SK-N-SH (cell line): ENCODE measurements at regions not wholly inside any gene's neighbourhood (a gene's known extent, or its start where the extent isn't known, plus 50 kb on each side); places are given as distances from the start of the nearest gene placed in this dataset.

ENCODE experiments used
- CTCF ChIA-PET: fragments of 300-600, 350-600 bp; formaldehyde crosslinking; extraction: SDS; loops from one replicate; lab custom pipeline; 2021; lab: Yijun Ruan, JAX
- POLR2A ChIA-PET: fragments of 350-600 bp; sonication (Branson Sonifier 250); formaldehyde crosslinking; extraction: SDS; loops from one replicate; lab custom pipeline; 2020; ENCODE audit warnings: antibody characterized with exemption, inconsistent platforms; lab: Yijun Ruan, JAX
- DNase-seq: peaks from one replicate; pipeline ENCODE4 v3.0.0; 2012
- H2AFZ ChIP-seq: fragments of 200-600 bp; sonication (generic); 2 replicates; pipeline ENCODE4 v1.8.1; 2016; ENCODE audit warnings: antibody characterized with exemption, mild to moderate bottlenecking, low read depth
- H3F3A ChIP-seq: fragments of 200-600 bp; sonication (generic); replicated peaks from 2 replicates; pipeline ENCODE3; 2016; ENCODE audit warnings: antibody characterized with exemption, mild to moderate bottlenecking; ENCODE audit not compliant: insufficient read depth
- H3K27ac ChIP-seq, 2 experiments: fragments of 200-500 bp in 1 of 2; fragments of 200-600 bp in 1 of 2; sonication (Bioruptor generic) in 1 of 2; sonication (generic), shearing (Covaris generic) in 1 of 2; 2 replicates each; pipeline versions ENCODE4 v1.5.1 to v1.6.1; 2014 to 2016; ENCODE audit warnings: low read depth in 2 of 2, inconsistent platforms in 1 of 2, low read length in 1 of 2, mild to moderate bottlenecking in 1 of 2, mixed read lengths in 1 of 2
- H3K27me3 ChIP-seq: fragments of 200-600 bp; sonication (generic), shearing (Covaris generic); 2 replicates; pipeline ENCODE4 v1.6.1; 2016; ENCODE audit warnings: mixed run types; ENCODE audit not compliant: insufficient read depth
- H3K36me3 ChIP-seq, 2 experiments: fragments of 200-500 bp in 1 of 2; fragments of 200-600 bp in 1 of 2; sonication (Bioruptor generic) in 1 of 2; sonication (generic) in 1 of 2; replicated peaks in 1 of 2; 2 replicates each; pipeline versions ENCODE3 to v1.5.1; 2014 to 2016; ENCODE audit warnings: low read length in 1 of 2, mild to moderate bottlenecking in 1 of 2; ENCODE audit not compliant: insufficient read depth in 2 of 2, control insufficient read depth in 1 of 2
- H3K4me1 ChIP-seq, 2 experiments: fragments of 200-500 bp in 1 of 2; fragments of 200-600 bp in 1 of 2; sonication (Bioruptor generic) in 1 of 2; sonication (generic), shearing (Covaris generic) in 1 of 2; 2 replicates each; pipeline versions ENCODE4 v1.5.1 to v1.6.1; 2014 to 2016; ENCODE audit warnings: low read depth in 1 of 2, low read length in 1 of 2, mixed run types in 1 of 2; ENCODE audit not compliant: insufficient read depth in 2 of 2, control insufficient read depth in 1 of 2
- H3K4me2 ChIP-seq: fragments of 200-600 bp; sonication (generic), shearing (Covaris generic); 2 replicates; pipeline ENCODE4 v1.6.1; 2017; ENCODE audit warnings: mixed run types
- H3K4me3 ChIP-seq, 2 experiments: fragments of 200-500 bp in 1 of 2; fragments of 200-600 bp in 1 of 2; sonication (Bioruptor generic) in 1 of 2; sonication (generic), shearing (Covaris generic) in 1 of 2; 2 replicates each; pipeline versions ENCODE4 v1.5.1 to v1.8.1; 2014 to 2016; ENCODE audit warnings: low read depth in 2 of 2, inconsistent platforms in 1 of 2, low read length in 1 of 2, mild to moderate bottlenecking in 1 of 2, mixed read lengths in 1 of 2, moderate library complexity in 1 of 2
- H3K79me2 ChIP-seq: fragments of 200-600 bp; sonication (generic); 2 replicates; pipeline ENCODE4 v1.8.1; 2017; ENCODE audit warnings: mild to moderate bottlenecking; ENCODE audit not compliant: insufficient read depth
- H3K9ac ChIP-seq: fragments of 200-600 bp; sonication (generic); 2 replicates; pipeline ENCODE4 v1.6.1; 2017; ENCODE audit warnings: mixed run types
- H3K9me2 ChIP-seq: fragments of 200-600 bp; sonication (generic); 2 replicates; pipeline ENCODE4 v1.6.1; 2017; ENCODE audit warnings: mixed run types
- H3K9me3 ChIP-seq: fragments of 200-600 bp; sonication (generic); 2 replicates; pipeline ENCODE4 v1.6.1; 2017; ENCODE audit warnings: mixed run types, mild to moderate bottlenecking, moderate library complexity
- H4K20me1 ChIP-seq: fragments of 200-600 bp; sonication (generic); 2 replicates; pipeline ENCODE4 v1.6.1; 2017; ENCODE audit warnings: mild to moderate bottlenecking, mixed run types; ENCODE audit not compliant: insufficient read depth
- CHD2 ChIP-seq: fragments of 150-350 bp; IDR thresholded peaks from 2 replicates; pipeline ENCODE4 v1.6.1; 2018; ENCODE audit warnings: low read length; ENCODE audit not compliant: partially characterized antibody
- EZH2phosphoT487 ChIP-seq: fragments of 200-600 bp; sonication (generic); IDR thresholded peaks from 2 replicates; pipeline ENCODE4 v1.6.1; 2017; ENCODE audit warnings: low read depth, mixed run types, mild to moderate bottlenecking, antibody characterized with exemption, moderate library complexity, borderline replicate concordance
- FOXM1 ChIP-seq: IDR thresholded peaks from 2 replicates; pipeline ENCODE4 v1.4.0; 2012; ENCODE audit warnings: low read depth, mild to moderate bottlenecking
- GABPA ChIP-seq: IDR thresholded peaks from 2 replicates; pipeline ENCODE4 v1.4.0; 2012; ENCODE audit warnings: low read depth, mild to moderate bottlenecking
- JUND ChIP-seq: IDR thresholded peaks from 2 replicates; pipeline ENCODE4 v1.4.0; 2012
- MEF2A ChIP-seq: IDR thresholded peaks from 2 replicates; pipeline ENCODE4 v1.4.0; 2012; ENCODE audit warnings: low read depth, borderline replicate concordance
- MXI1 ChIP-seq: IDR thresholded peaks from 2 replicates; pipeline ENCODE4 v1.6.1; 2012; ENCODE audit warnings: mild to moderate bottlenecking, low read depth, low read length, improper control_type of control experiment
- NFIC ChIP-seq: IDR thresholded peaks from 2 replicates; pipeline ENCODE4 v1.4.0; 2012; ENCODE audit warnings: borderline replicate concordance
- NRF1 ChIP-seq: IDR thresholded peaks from 2 replicates; pipeline ENCODE4 v1.6.1; 2012; ENCODE audit warnings: low read depth, mild to moderate bottlenecking, low read length
- POLR2AphosphoS5 ChIP-seq: IDR thresholded peaks from 2 replicates; pipeline ENCODE4 v1.6.1; 2012; ENCODE audit warnings: low read depth, low read length
- RAD21 ChIP-seq: IDR thresholded peaks from 2 replicates; pipeline ENCODE4 v1.6.1; 2012; ENCODE audit warnings: mild to moderate bottlenecking, low read length
- RCOR1 ChIP-seq: fragments of 150-350 bp; IDR thresholded peaks from 2 replicates; pipeline ENCODE4 v1.6.1; 2017; ENCODE audit warnings: antibody characterized with exemption, low read length
- RXRA ChIP-seq: IDR thresholded peaks from 2 replicates; pipeline ENCODE4 v1.4.0; 2012; ENCODE audit warnings: low read depth, mild to moderate bottlenecking, borderline replicate concordance
- SIN3A ChIP-seq: IDR thresholded peaks from 2 replicates; pipeline ENCODE4 v1.6.1; 2012; ENCODE audit warnings: low read depth, mild to moderate bottlenecking, low read length, moderate library complexity, borderline replicate concordance
- SMC3 ChIP-seq: IDR thresholded peaks from 2 replicates; pipeline ENCODE4 v1.6.1; 2012; ENCODE audit warnings: low read depth, low read length, improper control_type of control experiment
- TCF12 ChIP-seq: IDR thresholded peaks from 2 replicates; pipeline ENCODE4 v1.4.0; 2012
- TEAD4 ChIP-seq: IDR thresholded peaks from 2 replicates; pipeline ENCODE4 v1.4.0; 2012; ENCODE audit warnings: mild to moderate bottlenecking, borderline replicate concordance; ENCODE audit not compliant: insufficient read depth
- YY1 ChIP-seq: IDR thresholded peaks from 2 replicates; pipeline ENCODE4 v1.4.0; 2012; ENCODE audit warnings: low read depth, mild to moderate bottlenecking
- WGBS: methylation state at CpG from one replicate; pipeline ENCODE4 v1.1.6; 2017; ENCODE audit warnings: low lambda C conversion rate; 5-methylcytosine and 5-hydroxymethylcytosine counted together
- TF ChIP-seq, protein P1 (sequence below): fragments of 200-600 bp; sonication (generic); IDR thresholded peaks from 2 replicates; pipeline ENCODE4 v1.6.1; 2017; ENCODE audit warnings: antibody characterized with exemption, mild to moderate bottlenecking, moderate library complexity
- TF ChIP-seq, protein P2 (sequence below): IDR thresholded peaks from 2 replicates; pipeline ENCODE4; 2012
- TF ChIP-seq, protein P3 (sequence below): IDR thresholded peaks from 2 replicates; pipeline ENCODE4 v1.4.0; 2012; ENCODE audit warnings: low read depth
- TF ChIP-seq, protein P4 (sequence below): IDR thresholded peaks from 2 replicates; pipeline ENCODE4 v1.4.0; 2012; ENCODE audit warnings: low read depth, borderline replicate concordance

DNA sequence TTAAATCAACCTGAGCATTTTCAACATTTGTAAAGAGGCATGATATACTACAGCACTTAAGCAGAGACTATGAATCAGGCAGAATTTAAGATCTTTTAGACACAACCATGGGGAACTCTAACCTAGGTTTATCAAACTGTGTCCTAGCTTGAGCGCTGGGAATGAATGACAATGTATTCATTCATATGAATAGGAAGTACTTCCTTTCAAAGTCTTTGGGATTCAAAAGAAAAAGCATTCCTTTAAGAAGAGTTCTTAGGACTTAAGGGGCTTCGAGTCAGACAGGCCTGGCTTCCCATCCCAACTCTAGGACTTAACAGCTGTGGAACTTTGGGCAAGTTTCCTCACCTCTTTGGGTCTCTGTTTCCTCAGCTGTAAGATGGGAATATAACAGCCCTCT lies 104.6 kb downstream of the ANAPC4 start:
- Histone ChIP-seq H3K4me1 (no peaks in the 10 kb centered on the region), H3K79me2 (no peaks in the 10 kb centered on the region), H3K36me3 (no peaks in the 10 kb centered on the region), H3K4me3 (no peak overlapping the region), H3F3A (no peaks in the 10 kb centered on the region), H3K4me2 (no peak overlapping the region), H2AFZ (no peak overlapping the region), H3K27me3 (no peaks in the 10 kb centered on the region; the same call in 1 of the 2 replicates), H3K27ac (no peak overlapping the region), H4K20me1 (no peaks in the 10 kb centered on the region), H3K9ac (no peak overlapping the region), H3K9me3 (no peaks in the 10 kb centered on the region), H3K9me2 (no peaks in the 10 kb centered on the region)
- POLR2A ChIA-PET = no interaction called here
- TF ChIP-seq SMC3 (no peak), RCOR1 (no peak), MXI1 (no peak), NRF1 (no peak), NFIC (no peak), YY1 (no peak), GABPA (no peak), TEAD4 (no peak)
- TF ChIP-seq, protein P1, sequence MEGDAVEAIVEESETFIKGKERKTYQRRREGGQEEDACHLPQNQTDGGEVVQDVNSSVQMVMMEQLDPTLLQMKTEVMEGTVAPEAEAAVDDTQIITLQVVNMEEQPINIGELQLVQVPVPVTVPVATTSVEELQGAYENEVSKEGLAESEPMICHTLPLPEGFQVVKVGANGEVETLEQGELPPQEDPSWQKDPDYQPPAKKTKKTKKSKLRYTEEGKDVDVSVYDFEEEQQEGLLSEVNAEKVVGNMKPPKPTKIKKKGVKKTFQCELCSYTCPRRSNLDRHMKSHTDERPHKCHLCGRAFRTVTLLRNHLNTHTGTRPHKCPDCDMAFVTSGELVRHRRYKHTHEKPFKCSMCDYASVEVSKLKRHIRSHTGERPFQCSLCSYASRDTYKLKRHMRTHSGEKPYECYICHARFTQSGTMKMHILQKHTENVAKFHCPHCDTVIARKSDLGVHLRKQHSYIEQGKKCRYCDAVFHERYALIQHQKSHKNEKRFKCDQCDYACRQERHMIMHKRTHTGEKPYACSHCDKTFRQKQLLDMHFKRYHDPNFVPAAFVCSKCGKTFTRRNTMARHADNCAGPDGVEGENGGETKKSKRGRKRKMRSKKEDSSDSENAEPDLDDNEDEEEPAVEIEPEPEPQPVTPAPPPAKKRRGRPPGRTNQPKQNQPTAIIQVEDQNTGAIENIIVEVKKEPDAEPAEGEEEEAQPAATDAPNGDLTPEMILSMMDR = no peak
- TF ChIP-seq, protein P2, sequence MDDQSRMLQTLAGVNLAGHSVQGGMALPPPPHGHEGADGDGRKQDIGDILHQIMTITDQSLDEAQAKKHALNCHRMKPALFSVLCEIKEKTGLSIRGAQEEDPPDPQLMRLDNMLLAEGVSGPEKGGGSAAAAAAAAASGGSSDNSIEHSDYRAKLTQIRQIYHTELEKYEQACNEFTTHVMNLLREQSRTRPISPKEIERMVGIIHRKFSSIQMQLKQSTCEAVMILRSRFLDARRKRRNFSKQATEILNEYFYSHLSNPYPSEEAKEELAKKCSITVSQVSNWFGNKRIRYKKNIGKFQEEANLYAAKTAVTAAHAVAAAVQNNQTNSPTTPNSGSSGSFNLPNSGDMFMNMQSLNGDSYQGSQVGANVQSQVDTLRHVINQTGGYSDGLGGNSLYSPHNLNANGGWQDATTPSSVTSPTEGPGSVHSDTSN = no peak
- TF ChIP-seq, protein P3, sequence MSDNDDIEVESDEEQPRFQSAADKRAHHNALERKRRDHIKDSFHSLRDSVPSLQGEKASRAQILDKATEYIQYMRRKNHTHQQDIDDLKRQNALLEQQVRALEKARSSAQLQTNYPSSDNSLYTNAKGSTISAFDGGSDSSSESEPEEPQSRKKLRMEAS = no peak
- no peak for DNase-seq
- WGBS = 41% methylated on average over 2 of the region's 2 CpGs
- CTCF ChIA-PET = interaction anchor here (0.9 kb wide), 1 partner anchor 170 kb away, joined by 3 read pairs; no protein-coding TSS in a partner anchor

DNA sequence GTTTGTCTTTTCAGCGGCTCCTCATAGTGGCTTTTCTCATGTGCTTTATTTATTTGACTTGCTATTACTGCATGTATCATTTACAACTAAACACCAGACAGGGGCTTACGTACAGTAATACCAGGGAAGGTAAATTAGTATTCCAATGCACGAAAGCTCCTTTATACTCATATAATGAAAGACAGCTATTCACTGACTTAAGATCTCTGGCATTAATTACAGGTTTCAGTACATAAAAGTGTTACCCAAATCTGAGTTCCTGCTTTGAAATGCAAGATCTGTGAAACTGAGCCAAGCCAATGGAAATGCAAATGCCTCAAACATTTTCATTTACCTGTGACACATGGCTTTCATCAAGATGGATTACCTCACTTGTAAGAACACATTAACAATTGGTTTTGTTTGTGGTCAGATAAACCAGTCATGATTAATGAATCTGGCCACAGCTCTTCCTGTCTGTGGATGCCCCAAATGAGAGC lies 107.2 kb downstream of the ANAPC4 start:
- Histone ChIP-seq H3K4me3 (no peak overlapping the region), H3K4me1 (no peaks in the 10 kb centered on the region), H3K36me3 (no peaks in the 10 kb centered on the region), H3K9ac (no peak overlapping the region), H3K9me3 (no peaks in the 10 kb centered on the region), H3K4me2 (no peak overlapping the region), H4K20me1 (no peaks in the 10 kb centered on the region), H3K9me2 (no peaks in the 10 kb centered on the region), H3K79me2 (no peaks in the 10 kb centered on the region), H3K27me3 (no peaks in the 10 kb centered on the region; the same call in 1 of the 2 replicates), H3F3A (no peaks in the 10 kb centered on the region), H3K27ac (no peak overlapping the region), H2AFZ (no peak overlapping the region)
- ChIA-PET POLR2A (no interaction called here), CTCF (interaction anchor here (1.2 to 1.3 kb wide), 2 partner anchors 25 to 44 kb away, joined by 3 read pairs; no protein-coding TSS in a partner anchor)
- TF ChIP-seq POLR2AphosphoS5 (no peak), FOXM1 (no peak), CHD2 (no peak), MEF2A (no peak), JUND (no peak), TCF12 (no peak), EZH2phosphoT487 (no peak), SIN3A (no peak), GABPA (no peak), MXI1 (no peak), RXRA (no peak), SMC3 (no peak), RAD21 (no peak)
- TF ChIP-seq, protein P4, sequence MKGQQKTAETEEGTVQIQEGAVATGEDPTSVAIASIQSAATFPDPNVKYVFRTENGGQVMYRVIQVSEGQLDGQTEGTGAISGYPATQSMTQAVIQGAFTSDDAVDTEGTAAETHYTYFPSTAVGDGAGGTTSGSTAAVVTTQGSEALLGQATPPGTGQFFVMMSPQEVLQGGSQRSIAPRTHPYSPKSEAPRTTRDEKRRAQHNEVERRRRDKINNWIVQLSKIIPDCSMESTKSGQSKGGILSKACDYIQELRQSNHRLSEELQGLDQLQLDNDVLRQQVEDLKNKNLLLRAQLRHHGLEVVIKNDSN = no peak
- TF ChIP-seq, protein P1 = no peak
- DNase-seq = no peak
- WGBS = 20% methylated on average over 3 of the region's 3 CpGs
